Adrenal gland (tissue), 5 donors: ENCODE measurements at regions not wholly inside any gene's neighbourhood (a gene's known extent, or its start where the extent isn't known, plus 50 kb on each side); places are given as distances from the start of the nearest gene placed in this dataset.

ENCODE experiments used
- CTCF ChIP-seq, 6 experiments: fragments of 450-650 bp in 4 of 6; fragments of 200-600 bp in 2 of 6; sonication (generic) in 1 of 6; IDR thresholded peaks; 1 replicate in 5 of 6; 2 replicates in 1 of 6; pipeline versions ENCODE4 v1.5.1 to v1.8.0; 2016 to 2021; ENCODE audit warnings: antibody characterized with exemption in 6 of 6, mild to moderate bottlenecking in 2 of 6, moderate library complexity in 1 of 6
- POLR2A ChIP-seq, 2 donors: fragments of 450-650 bp; IDR thresholded peaks; one replicate each; pipeline ENCODE4 v1.6.1; 2017; ENCODE audit warnings: antibody characterized with exemption in 2 of 2, mild to moderate bottlenecking in 2 of 2, moderate library complexity in 1 of 2
- donor health status: DM: no; HTN: no; CAD: no.

- TF ChIP-seq CTCF (IDR thresholded peaks at IDR 0.05) (no peak), POLR2A (IDR thresholded peaks at IDR 0.05) (no peak)
Observed at GRCh38 chr15:55124616-55125015, 72.1 kb downstream of the RSL24D1 start.
